ENCODE measurements at regions not wholly inside any gene's neighbourhood (a gene's known extent, or its start where the extent isn't known, plus 50 kb on each side); places are given as distances from the start of the nearest gene placed in this dataset.
A peak's percentile ranks its signal among the peaks of the same experiment; 100 is the strongest.

GRCh38 chr15:93861413-93861812 lies 369.9 kb upstream of the MCTP2 start:
- Histone ChIP-seq H3K4me3 (ENCODE audit: low read depth in 1 of 2, low read length in 2 of 2) (peak overlapping the region; percentile 2 to 58; a peak in 3 of 4 replicates), H3K27ac (ENCODE audit: low read length) (peak overlapping the region; percentile 96), H3K79me2 (ENCODE audit: insufficient read depth, low read length) (peaks cover 34% of the 10 kb centered on the region), H3K4me1 (ENCODE audit: insufficient read depth, low read length) (peaks cover 62% of the 10 kb centered on the region), H2AFZ (ENCODE audit: low read depth, low read length) (peak overlapping the region; percentile 47; the same call in 1 of the 2 replicates), H3K4me2 (ENCODE audit: insufficient read depth, low read length) (peak overlapping the region; percentile 65), H3K36me3 (ENCODE audit: insufficient read depth, low read length) (peaks cover 16% of the 10 kb centered on the region), H3K27me3 (ENCODE audit: insufficient read depth, low read length, poor library complexity) (no peaks in the 10 kb centered on the region), H3K9me3 (ENCODE audit: insufficient read depth, low read length, severe bottlenecking) (no peaks in the 10 kb centered on the region), H4K20me1 (ENCODE audit: insufficient read depth, low read length) (no peaks in the 10 kb centered on the region), H3K9ac (ENCODE audit: low read depth, low read length) (peak overlapping the region; percentile 68)
- DNase-seq (peak; percentile 67), ATAC-seq (ENCODE audit: insufficient read depth, low read depth) (peak; percentile 74)
- TF ChIP-seq CTCF (IDR thresholded peaks at IDR 0.05; ENCODE audit: borderline replicate concordance, extremely low read depth, low read length, poor library complexity, severe bottlenecking) (no peak), EZH2 (IDR thresholded peaks at IDR 0.05; ENCODE audit: borderline replicate concordance, low read depth, low read length, severe bottlenecking) (no peak)

- H3K9ac ChIP-seq (ENCODE audit: low read depth, low read length): peak overlapping the region; percentile 68
- ATAC-seq (ENCODE audit: insufficient read depth, low read depth): no peak
These were observed 370.7 kb upstream of the MCTP2 start for GRCh38 chr15:93860701-93861100.

GRCh38 chr15:93859176-93859575 lies 372.2 kb upstream of the MCTP2 start:
- H3K79me2 ChIP-seq (ENCODE audit: insufficient read depth, low read length): peaks cover 20% of the 10 kb centered on the region
- TF ChIP-seq EZH2 (IDR thresholded peaks at IDR 0.05; ENCODE audit: borderline replicate concordance, low read depth, low read length, severe bottlenecking): no peak
- TF ChIP-seq CTCF (IDR thresholded peaks at IDR 0.05; ENCODE audit: borderline replicate concordance, extremely low read depth, low read length, poor library complexity, severe bottlenecking): no peak
- H3K4me3 ChIP-seq (ENCODE audit: low read depth in 1 of 2, low read length in 2 of 2): no peak overlapping the region
- no peaks in the 10 kb centered on the region for H4K20me1 ChIP-seq (ENCODE audit: insufficient read depth, low read length)
- H3K9ac ChIP-seq (ENCODE audit: low read depth, low read length): no peak overlapping the region
- peaks cover 45% of the 10 kb centered on the region for H3K4me1 ChIP-seq (ENCODE audit: insufficient read depth, low read length)
- DNase-seq (no peak), ATAC-seq (ENCODE audit: insufficient read depth, low read depth) (no peak)
- no peak overlapping the region for H2AFZ ChIP-seq (ENCODE audit: low read depth, low read length)
- no peaks in the 10 kb centered on the region; the same call in 1 of the 2 replicates for H3K36me3 ChIP-seq (ENCODE audit: insufficient read depth, low read length)
- H3K4me2 ChIP-seq (ENCODE audit: insufficient read depth, low read length): no peak overlapping the region
- no peaks in the 10 kb centered on the region for H3K27me3 ChIP-seq (ENCODE audit: insufficient read depth, low read length, poor library complexity)
- no peaks in the 10 kb centered on the region for H3K9me3 ChIP-seq (ENCODE audit: insufficient read depth, low read length, severe bottlenecking)
- H3K27ac ChIP-seq (ENCODE audit: low read length): peak overlapping the region; percentile 45; the same call in 1 of the 2 replicates

More at GRCh38 chr15:93860701-93861100, 370.7 kb upstream of the MCTP2 start:
- H4K20me1 ChIP-seq (ENCODE audit: insufficient read depth, low read length): no peaks in the 10 kb centered on the region
- no peaks in the 10 kb centered on the region for H3K27me3 ChIP-seq (ENCODE audit: insufficient read depth, low read length, poor library complexity)
- no peaks in the 10 kb centered on the region for H3K9me3 ChIP-seq (ENCODE audit: insufficient read depth, low read length, severe bottlenecking)
- no peak overlapping the region for H3K4me3 ChIP-seq (ENCODE audit: low read depth in 1 of 2, low read length in 2 of 2)
- peaks cover 60% of the 10 kb centered on the region for H3K4me1 ChIP-seq (ENCODE audit: insufficient read depth, low read length)
- 0 out of 2 replicates have a peak overlapping the region, but pooled peaks have one; percentile 65 for H3K4me2 ChIP-seq (ENCODE audit: insufficient read depth, low read length)
- H3K36me3 ChIP-seq (ENCODE audit: insufficient read depth, low read length): peaks cover 11% of the 10 kb centered on the region
- no peak for DNase-seq
- H3K27ac ChIP-seq (ENCODE audit: low read length): peak overlapping the region; percentile 96
- H3K79me2 ChIP-seq (ENCODE audit: insufficient read depth, low read length): peaks cover 34% of the 10 kb centered on the region
- H2AFZ ChIP-seq (ENCODE audit: low read depth, low read length): no peak overlapping the region
- TF ChIP-seq EZH2 (IDR thresholded peaks at IDR 0.05; ENCODE audit: borderline replicate concordance, low read depth, low read length, severe bottlenecking) (no peak), CTCF (IDR thresholded peaks at IDR 0.05; ENCODE audit: borderline replicate concordance, extremely low read depth, low read length, poor library complexity, severe bottlenecking) (no peak)
